ENCODE measurements at regions not wholly inside any gene's neighbourhood (a gene's known extent, or its start where the extent isn't known, plus 50 kb on each side); places are given as distances from the start of the nearest gene placed in this dataset.

- Mint-ChIP-seq H3K27ac (no peak overlapping the region), H3K4me1 (peaks cover 32% of the 10 kb centered on the region), H3K4me3 (no peak overlapping the region), H3K36me3 (ENCODE audit: low read depth) (no peaks in the 10 kb centered on the region), H3K9me3 (no peaks in the 10 kb centered on the region), H3K27me3 (ENCODE audit: low read depth) (peaks cover 6% of the 10 kb centered on the region)
- TF ChIP-seq, protein P1, sequence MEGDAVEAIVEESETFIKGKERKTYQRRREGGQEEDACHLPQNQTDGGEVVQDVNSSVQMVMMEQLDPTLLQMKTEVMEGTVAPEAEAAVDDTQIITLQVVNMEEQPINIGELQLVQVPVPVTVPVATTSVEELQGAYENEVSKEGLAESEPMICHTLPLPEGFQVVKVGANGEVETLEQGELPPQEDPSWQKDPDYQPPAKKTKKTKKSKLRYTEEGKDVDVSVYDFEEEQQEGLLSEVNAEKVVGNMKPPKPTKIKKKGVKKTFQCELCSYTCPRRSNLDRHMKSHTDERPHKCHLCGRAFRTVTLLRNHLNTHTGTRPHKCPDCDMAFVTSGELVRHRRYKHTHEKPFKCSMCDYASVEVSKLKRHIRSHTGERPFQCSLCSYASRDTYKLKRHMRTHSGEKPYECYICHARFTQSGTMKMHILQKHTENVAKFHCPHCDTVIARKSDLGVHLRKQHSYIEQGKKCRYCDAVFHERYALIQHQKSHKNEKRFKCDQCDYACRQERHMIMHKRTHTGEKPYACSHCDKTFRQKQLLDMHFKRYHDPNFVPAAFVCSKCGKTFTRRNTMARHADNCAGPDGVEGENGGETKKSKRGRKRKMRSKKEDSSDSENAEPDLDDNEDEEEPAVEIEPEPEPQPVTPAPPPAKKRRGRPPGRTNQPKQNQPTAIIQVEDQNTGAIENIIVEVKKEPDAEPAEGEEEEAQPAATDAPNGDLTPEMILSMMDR (IDR thresholded peaks at IDR 0.05; ENCODE audit: unreplicated experiment in 3 of 3), result no peak
These were observed 94.3 kb upstream of the ZFHX3 start for GRCh38 chr16:73142053-73142854.

GRCh38 chr16:73140929-73141328, 93.0 kb upstream of the ZFHX3 start:
- H3K4me1 Mint-ChIP-seq, result peaks cover 30% of the 10 kb centered on the region
- TF ChIP-seq, protein P1 (IDR thresholded peaks at IDR 0.05; ENCODE audit: unreplicated experiment in 3 of 3), result no peak
- H3K27me3 Mint-ChIP-seq (ENCODE audit: low read depth), result peaks cover 6% of the 10 kb centered on the region
- no peaks in the 10 kb centered on the region for H3K9me3 Mint-ChIP-seq
- no peaks in the 10 kb centered on the region for H3K36me3 Mint-ChIP-seq (ENCODE audit: low read depth)
- H3K27ac Mint-ChIP-seq, result no peak overlapping the region
- H3K4me3 Mint-ChIP-seq, result no peak overlapping the region

DNA sequence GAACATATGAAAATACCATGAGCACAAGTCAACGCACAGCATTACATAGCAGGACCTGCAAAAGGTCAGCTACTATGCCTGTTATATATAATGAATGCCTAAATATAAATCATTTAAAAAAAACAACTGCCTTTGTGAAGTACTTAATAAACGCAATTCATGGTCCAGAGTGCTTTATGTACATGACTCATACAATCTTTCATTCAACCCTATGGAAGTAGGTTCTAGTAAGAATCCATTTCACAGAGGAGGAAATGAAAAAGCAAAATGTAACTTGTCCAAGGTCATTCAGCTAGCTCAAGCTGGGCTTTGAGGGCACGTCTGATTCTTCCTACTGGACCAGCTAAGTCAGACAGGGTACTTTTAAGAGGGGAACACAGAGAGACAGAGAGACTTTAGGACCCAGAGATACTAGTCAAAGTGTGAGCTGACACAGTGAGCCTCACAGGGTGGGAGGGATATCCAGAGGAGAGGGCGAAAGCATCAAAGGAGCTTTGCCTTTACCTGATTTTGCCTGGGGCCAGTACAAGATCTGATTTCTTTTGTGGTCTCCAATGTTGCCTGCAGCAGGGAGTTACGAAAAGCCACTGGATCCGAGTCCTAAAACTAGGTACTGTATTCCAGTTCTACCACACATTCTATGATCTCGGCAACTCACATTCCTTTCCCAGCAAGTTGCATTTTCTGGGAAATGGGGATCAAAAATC, 83.4 kb upstream of the ZFHX3 start:
- Mint-ChIP-seq H3K27ac (no peak overlapping the region), H3K27me3 (ENCODE audit: low read depth) (peaks cover 3% of the 10 kb centered on the region), H3K4me1 (no peaks in the 10 kb centered on the region), H3K36me3 (ENCODE audit: low read depth) (no peaks in the 10 kb centered on the region), H3K9me3 (peaks cover 2% of the 10 kb centered on the region), H3K4me3 (no peak overlapping the region)
- TF ChIP-seq, protein P1 (IDR thresholded peaks at IDR 0.05; ENCODE audit: unreplicated experiment in 3 of 3), result no peak

GRCh38 chr16:73129455-73129854, 81.5 kb upstream of the ZFHX3 start:
- no peaks in the 10 kb centered on the region for H3K36me3 Mint-ChIP-seq (ENCODE audit: low read depth)
- peaks cover 3% of the 10 kb centered on the region for H3K27me3 Mint-ChIP-seq (ENCODE audit: low read depth)
- peaks cover 5% of the 10 kb centered on the region for H3K4me1 Mint-ChIP-seq
- H3K27ac Mint-ChIP-seq, result no peak overlapping the region
- H3K9me3 Mint-ChIP-seq, result peaks cover 2% of the 10 kb centered on the region
- no peak overlapping the region for H3K4me3 Mint-ChIP-seq
- TF ChIP-seq, protein P1 (IDR thresholded peaks at IDR 0.05; ENCODE audit: unreplicated experiment in 3 of 3), result no peak

DNA sequence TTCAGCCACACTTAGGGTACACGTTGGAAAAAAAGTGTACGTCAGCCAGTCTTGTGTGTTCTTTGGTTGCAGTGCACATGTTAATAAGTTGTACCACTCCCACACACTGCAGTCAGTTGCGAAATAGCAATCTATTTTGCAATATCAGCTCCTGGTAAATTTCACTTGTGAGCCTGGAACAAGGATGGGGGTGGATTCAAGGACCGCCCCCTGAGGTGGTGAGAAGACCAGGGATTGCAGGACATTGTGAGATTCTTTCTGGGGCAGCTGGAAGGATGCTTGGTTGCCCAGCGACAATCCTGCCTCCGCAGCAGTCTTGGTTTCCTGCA, 78.6 kb upstream of the ZFHX3 start:
- no peak overlapping the region for H3K4me3 Mint-ChIP-seq
- TF ChIP-seq, protein P1 (IDR thresholded peaks at IDR 0.05; ENCODE audit: unreplicated experiment in 3 of 3), result no peak
- H3K36me3 Mint-ChIP-seq (ENCODE audit: low read depth), result no peaks in the 10 kb centered on the region
- peaks cover 15% of the 10 kb centered on the region for H3K4me1 Mint-ChIP-seq
- H3K27ac Mint-ChIP-seq, result no peak overlapping the region
- H3K27me3 Mint-ChIP-seq (ENCODE audit: low read depth), result no peaks in the 10 kb centered on the region
- peaks cover 2% of the 10 kb centered on the region for H3K9me3 Mint-ChIP-seq

All from nephron (organoid).